Epithelial cell of proximal tubule (primary cell): ENCODE measurements at regions not wholly inside any gene's neighbourhood (a gene's known extent, or its start where the extent isn't known, plus 50 kb on each side); places are given as distances from the start of the nearest gene placed in this dataset.
A peak's percentile ranks its signal among the peaks of the same experiment; 100 is the strongest.

Experiments
- DNase-seq: peaks from one replicate; pipeline ENCODE4 v3.0.0-alpha.2; 2011; ENCODE audit warnings: low read depth
- H3K4me3 ChIP-seq: 2 replicates; pipeline ENCODE4 v1.5.1; 2011; ENCODE audit warnings: low read depth, mild to moderate bottlenecking, low read length
- TF ChIP-seq, protein P1 (sequence below): conservative IDR thresholded peaks from 2 replicates; pipeline ENCODE4 v1.5.1; 2012; ENCODE audit warnings: low read depth, mild to moderate bottlenecking, low read length

DNA sequence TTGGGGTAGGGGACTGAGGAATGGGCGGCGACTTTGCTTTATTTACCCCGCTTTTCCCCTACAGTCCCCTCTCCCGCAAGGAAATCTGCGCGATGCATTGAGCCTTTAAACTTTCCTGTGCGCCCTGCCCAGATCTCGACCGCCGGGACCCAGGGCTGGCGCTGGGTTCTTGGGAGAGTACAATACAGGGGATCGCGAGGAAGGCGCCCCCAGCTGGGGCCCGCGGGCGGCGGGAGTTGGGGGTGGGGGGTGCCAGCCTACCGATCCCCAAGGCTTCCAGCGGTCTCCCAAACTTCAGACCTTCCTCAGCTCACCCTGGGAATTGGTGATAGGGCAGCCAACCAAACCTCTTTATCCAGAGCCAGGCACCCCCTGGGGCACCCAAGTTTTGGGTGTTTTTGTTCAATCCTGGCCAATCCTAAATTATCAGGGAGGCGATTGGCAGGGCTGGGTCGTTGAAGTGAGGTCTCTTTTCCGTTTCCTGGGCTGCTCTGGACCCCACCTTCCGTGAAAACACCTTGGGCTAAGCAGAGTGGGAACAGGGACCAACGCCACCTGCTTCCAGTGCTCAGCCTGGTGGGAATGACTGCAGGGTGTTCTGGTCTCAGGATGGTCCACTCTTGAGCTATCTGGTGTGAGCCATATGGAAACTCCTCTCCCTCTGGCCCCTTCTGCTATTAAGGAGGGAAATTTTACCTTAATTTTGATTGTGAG, 51.4 kb upstream of the DAB2IP start:
- H3K4me3 ChIP-seq, result peak overlapping the region; percentile 78
- DNase-seq, result no peak
- TF ChIP-seq, protein P1, sequence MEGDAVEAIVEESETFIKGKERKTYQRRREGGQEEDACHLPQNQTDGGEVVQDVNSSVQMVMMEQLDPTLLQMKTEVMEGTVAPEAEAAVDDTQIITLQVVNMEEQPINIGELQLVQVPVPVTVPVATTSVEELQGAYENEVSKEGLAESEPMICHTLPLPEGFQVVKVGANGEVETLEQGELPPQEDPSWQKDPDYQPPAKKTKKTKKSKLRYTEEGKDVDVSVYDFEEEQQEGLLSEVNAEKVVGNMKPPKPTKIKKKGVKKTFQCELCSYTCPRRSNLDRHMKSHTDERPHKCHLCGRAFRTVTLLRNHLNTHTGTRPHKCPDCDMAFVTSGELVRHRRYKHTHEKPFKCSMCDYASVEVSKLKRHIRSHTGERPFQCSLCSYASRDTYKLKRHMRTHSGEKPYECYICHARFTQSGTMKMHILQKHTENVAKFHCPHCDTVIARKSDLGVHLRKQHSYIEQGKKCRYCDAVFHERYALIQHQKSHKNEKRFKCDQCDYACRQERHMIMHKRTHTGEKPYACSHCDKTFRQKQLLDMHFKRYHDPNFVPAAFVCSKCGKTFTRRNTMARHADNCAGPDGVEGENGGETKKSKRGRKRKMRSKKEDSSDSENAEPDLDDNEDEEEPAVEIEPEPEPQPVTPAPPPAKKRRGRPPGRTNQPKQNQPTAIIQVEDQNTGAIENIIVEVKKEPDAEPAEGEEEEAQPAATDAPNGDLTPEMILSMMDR, result peak; percentile 3

DNA sequence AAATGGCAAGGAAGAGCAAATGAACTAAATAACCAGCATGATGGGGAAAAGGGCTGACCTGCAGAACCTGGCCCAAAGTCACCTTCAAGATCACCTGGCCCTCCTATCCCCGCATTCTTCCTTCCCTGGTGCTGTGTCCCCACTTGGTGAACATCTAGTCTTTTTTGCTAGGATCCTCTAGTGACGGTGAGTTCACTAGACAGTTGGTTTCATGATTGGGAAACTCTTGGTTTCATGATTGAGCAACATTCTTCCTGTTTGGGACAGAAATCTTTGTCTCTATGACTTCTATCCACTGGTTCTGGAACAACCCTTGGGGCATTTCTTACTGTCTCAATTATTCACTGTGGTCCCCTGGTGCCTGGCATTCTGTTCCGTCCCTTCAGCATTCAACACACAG, 50.2 kb upstream of the DAB2IP start:
- TF ChIP-seq, protein P1, result no peak
- no peak for DNase-seq
- no peak overlapping the region for H3K4me3 ChIP-seq
